ENCODE measurements at regions not wholly inside any gene's neighbourhood (a gene's known extent, or its start where the extent isn't known, plus 50 kb on each side); places are given as distances from the start of the nearest gene placed in this dataset.
"Not testable (repeated sequence)": the region's sequence is repeated elsewhere in the genome, so short reads cannot be mapped to it uniquely, and the experiment has no call there.

GRCh38 chr15:24802624-24803023, 127.0 kb downstream of the NPAP1 start:
- TF ChIP-seq, protein P1, sequence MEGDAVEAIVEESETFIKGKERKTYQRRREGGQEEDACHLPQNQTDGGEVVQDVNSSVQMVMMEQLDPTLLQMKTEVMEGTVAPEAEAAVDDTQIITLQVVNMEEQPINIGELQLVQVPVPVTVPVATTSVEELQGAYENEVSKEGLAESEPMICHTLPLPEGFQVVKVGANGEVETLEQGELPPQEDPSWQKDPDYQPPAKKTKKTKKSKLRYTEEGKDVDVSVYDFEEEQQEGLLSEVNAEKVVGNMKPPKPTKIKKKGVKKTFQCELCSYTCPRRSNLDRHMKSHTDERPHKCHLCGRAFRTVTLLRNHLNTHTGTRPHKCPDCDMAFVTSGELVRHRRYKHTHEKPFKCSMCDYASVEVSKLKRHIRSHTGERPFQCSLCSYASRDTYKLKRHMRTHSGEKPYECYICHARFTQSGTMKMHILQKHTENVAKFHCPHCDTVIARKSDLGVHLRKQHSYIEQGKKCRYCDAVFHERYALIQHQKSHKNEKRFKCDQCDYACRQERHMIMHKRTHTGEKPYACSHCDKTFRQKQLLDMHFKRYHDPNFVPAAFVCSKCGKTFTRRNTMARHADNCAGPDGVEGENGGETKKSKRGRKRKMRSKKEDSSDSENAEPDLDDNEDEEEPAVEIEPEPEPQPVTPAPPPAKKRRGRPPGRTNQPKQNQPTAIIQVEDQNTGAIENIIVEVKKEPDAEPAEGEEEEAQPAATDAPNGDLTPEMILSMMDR (IDR thresholded peaks at IDR 0.05), result not testable (repeated sequence)
- not testable (repeated sequence) for TF ChIP-seq TEAD1 (CRISPR knock-in tag; IDR thresholded peaks at IDR 0.05); CREB1 (CRISPR knock-in tag; IDR thresholded peaks at IDR 0.05); USF2 (CRISPR knock-in tag; IDR thresholded peaks at IDR 0.05); ZBTB43 (CRISPR knock-in tag; IDR thresholded peaks at IDR 0.05); ELF4 (CRISPR knock-in tag; IDR thresholded peaks at IDR 0.05; ENCODE audit: low read depth); E2F4 (CRISPR knock-in tag; IDR thresholded peaks at IDR 0.05; ENCODE audit: borderline replicate concordance, low read depth); GRHL2 (CRISPR knock-in tag; IDR thresholded peaks at IDR 0.05; ENCODE audit: insufficient replicate concordance, severe bottlenecking); HMGXB4 (CRISPR knock-in tag; IDR thresholded peaks at IDR 0.05); EMX1 (CRISPR knock-in tag; IDR thresholded peaks at IDR 0.05); GTF2I (CRISPR knock-in tag; conservative IDR thresholded peaks at IDR 0.05)
